Dedifferentiated amniotic fluid mesenchymal stem cell (primary cell): ENCODE measurements at regions not wholly inside any gene's neighbourhood (a gene's known extent, or its start where the extent isn't known, plus 50 kb on each side); places are given as distances from the start of the nearest gene placed in this dataset.

Experiments used
- DNase-seq: peaks from one replicate; pipeline ENCODE4 v3.0.0-alpha.2; 2016; ENCODE audit errors: extremely low spot score

DNA sequence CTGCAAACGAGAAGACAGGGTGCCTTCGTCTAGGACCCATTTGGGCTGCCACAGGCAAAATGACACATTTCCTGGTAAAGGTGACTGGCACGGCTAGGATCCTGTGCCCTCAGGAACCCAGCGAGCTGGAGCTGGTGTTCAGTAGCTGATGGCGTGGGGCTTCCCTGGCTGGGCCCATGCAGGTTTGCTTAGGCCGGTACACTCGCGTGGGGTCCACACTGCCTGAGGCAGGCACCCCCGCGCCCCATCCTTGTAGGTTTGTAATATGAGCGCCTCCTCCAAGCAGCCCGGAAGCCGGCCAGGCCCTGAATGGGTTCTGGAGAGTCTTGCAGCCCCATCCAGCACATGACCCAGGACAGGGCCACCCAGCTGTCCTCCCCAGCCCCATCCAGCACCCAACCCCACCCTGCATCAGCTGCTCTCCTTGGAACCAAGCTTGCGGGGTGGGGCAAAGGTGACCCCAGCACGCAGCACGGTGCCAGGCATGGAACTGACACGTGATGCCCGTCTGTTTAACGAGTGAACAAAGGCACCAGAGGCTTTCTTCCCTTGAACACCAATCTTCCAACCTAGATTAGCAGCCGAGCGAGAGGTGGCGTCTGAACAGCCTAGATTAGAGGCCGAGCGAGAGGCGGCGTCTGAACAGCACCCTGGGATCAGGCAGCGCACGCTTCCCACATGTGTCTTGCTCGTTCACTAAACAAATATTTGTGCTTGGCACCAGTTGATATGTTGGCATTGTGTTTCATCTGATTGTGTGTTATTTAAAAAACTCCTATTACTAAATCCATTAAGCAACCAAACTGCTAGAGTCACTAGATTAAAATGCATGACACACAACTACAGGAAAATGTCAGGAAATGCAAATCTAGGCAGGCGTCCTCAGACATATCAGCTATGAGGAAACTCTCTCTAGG, 112.1 kb downstream of the DLL1 start:
- DNase-seq: peak; percentile 28

DNA sequence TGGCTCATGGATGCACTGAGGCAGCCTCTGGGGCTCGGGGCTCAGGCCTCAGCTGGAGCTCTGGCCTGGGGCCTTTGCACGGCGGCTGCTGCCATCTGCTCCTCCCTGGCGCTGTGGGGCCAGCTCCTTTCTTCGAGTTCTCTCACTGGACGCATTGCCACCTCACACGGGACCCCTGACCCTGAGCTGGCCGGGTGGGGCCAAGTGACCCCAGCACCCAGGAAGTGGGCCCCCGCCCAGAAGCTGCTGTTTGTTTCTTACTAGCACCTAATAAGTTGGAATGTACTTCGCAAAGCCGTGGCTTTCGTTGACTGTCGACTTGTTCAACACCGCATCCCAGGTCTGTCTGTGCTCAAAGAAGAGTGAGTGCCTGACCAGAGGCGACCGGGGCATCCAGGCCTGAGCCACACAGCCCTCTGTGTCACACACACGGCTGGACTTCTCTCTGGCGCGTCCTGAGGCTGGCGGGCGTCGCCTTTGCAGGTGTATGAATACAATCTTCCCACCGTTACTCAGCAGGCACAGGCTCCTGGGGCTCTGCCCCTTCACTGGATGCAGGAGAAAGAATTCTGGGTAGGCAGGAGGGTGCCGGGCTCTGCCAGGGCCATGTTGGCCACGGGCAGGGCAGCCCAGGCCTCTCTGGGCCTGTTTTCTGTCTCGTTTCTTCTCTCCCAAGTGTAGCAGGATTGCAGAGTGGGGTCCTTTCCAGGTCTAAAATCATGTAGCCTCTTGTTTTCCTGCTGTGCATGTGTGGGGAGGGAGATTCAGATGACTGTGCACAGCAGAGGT, 112.9 kb downstream of the DLL1 start:
- DNase-seq: no peak

DNA sequence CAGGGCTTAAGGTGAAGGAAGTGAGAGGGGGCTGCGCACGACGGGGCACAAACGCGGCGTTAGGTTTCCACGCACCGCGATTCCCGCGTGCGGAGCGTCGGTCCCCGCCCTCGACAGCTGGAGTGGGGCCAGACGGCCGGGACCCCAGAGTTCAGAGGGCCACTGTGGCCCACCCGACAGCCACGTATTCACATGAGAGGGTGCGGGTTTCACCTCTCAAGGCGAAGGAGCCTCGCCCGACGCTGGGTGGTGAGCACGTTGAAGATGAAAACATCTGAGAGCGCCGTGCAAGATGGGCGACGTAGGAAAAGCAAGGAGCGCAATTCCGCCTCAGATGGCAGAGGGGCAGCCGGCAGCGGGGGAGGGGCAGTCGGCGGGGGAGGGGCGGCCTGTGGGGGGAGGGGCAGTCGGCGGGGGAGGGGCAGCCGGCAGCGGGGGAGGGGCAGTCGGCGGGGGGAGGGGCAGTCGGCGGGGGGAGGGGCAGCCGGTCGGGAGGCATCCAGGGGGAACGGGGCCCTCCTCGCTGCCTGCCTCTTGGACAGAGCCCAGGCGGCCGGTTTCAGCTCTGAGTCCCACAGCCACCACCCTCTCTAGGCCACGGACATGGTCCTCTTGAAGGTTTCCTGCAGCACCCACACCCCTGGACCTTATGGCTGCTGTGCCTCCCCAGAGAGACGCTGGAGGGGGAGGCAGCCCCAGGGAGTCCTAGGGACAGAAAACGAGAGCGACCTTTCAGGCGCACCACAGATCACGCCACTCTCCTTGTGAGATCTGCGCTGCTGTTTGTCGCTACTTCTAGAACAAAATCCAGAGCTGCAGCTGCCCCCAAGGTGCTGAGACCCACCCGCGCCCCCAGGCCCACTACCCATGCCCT, 113.7 kb downstream of the DLL1 start:
- DNase-seq: no peak

DNA sequence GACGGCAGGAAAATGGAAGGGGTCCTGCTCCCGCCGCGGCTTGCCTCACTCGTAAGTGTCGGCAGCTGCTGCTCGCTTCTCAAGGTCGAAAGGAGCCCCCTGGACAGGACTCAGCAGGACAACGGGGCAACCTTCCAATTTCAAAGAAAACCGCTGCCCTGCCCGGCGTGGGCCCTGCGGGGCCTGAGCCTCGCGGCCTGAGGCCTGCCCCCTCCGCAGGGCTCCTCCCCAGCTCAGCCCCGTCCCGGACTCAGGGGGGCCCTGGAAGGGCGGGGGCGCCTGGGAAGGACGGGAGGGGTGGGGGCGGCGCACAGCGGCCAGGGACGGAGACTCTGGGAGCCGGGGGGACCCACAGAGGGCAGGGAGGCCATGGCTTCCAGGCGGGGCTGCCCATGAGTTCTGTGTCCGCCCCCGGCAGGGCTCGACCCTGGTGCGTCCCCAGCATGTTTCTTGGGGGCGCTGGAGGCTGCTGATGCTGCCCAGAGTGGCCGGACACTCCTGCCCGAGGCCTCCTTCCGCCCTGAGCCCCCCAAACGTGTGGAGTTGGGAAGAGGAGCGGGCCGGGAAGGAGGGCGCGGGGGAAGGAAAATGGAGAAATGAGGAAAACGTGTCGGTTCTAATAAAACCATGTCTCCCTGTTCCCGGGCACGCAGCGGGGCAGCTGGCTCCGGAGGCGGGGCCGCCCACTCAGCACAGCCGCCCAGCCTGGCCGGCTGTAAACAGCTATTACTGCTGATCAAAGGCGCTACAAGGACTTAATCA, 114.6 kb downstream of the DLL1 start:
- no peak for DNase-seq

DNA sequence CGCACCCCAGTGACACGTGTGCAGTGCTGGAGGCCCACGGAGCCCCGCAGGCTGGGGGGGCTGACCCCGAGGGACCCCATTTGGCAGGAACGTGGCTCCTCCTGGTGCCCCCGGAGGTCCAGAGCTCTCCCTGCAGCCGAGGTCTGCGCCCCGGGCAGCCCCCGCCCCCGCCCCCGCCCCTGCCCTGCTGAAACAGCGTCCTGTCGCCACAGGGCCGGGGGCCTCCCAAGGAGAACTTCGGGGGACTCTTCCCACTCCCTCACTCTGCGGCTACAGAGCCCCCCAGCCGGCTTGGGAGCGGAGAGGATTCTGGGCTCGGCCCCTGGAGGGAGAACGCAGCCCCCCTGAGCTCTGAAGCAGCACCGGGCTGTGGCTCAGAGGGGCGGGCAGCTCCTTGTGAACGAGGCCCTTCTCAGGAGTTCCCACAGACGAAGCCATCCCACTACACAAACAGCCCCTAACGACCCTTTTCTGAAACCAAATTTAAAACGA, 115.2 kb downstream of the DLL1 start:
- DNase-seq: no peak

DNA sequence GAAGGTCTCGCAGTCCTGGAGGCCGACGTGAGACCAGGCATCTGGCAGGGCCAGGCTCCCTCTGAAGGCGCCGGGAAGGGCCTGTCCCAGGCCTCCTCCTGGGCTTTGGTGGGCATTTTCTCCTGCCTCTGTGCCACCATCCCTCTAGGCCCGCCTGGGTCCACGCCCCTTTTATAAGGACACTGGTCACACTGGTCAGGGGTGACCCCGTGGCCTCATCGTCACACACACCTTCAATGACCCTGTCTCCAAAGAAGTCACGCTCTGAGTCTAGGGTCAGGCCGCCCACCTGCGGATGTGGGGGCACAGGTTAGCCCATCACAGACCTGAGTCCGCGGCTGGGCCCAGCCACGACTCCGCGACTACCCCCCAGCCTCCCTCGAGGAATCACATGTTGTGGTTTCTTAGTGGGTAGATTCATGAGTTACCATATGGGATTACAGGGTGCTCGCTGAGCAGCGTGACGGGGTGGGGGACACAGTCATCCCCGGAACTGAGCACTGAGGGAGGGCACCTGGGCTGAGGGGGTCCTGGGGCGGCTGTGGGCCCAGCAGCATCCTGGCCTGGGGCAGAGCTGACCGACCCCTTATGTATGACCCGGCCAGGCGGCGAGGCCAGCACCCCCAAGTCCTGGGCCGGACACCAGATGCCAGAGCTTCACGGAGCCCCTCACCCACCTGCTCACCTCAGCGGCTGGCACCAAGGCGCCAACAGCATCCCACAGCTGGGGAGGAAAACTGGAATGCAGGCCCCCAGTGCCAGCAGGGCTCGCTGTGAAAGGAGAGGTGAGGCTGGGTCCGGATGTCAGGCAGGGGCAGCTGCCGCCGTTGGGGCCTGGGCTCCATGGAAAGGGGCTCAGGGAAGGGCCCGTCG, 115.9 kb downstream of the DLL1 start:
- no peak for DNase-seq

DNA sequence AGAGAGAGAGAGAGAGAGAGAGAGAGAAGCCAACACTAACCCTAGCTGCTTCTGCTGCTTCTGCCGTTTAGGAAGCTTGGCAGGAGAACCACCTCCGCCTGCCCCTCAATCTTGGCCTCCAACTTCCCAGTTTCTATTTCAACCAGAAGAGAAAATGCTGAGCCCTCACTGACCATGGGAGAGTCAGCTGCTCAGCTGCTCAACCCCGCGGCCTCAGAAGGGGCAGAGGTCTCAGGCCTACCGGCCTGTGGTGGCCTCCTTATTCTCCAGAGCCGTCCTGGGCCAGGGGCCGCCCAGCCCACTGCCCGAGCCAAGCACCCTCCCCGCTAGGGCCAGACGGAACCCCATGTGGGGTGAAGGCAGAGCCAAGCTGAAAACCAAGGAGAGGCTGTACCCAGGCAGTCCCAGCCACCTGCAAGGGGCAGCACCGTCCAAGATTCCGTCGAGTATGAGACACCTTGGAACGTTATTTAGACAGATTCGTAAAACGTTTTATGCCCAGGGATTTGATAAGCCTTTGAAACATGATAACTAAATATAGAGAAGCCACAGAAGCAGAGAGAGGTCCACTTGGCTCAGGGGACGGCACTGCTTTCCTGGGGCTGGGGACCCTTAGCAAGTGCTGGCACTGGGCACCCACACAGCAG, 116.6 kb downstream of the DLL1 start:
- no peak for DNase-seq

DNA sequence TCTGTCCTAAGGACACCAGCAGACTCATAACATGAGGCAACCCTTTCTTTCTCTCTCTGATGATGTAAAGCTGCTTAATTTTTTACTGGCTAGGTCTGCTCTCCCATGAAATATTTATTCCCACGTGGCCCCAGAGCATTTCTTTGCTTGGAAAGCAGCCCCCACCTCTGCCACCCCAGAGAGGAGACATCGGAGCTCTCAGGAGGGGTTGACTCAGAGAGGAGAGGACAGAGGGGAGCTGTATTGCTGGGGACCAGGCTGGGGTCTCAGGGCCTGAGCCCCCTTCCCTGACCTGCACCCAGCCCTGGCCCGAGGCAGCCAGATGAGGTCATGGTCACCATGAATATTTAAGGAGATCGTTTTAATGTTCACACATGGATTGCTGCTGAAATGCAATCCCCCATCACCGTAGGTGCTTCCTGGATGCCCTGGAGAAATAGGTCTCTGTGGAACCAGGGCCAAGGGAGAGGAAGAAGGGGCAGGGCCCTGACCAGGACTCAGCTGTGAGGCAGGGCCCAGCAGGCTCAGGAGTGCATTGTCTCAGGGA, 117.5 kb downstream of the DLL1 start:
- no peak for DNase-seq

DNA sequence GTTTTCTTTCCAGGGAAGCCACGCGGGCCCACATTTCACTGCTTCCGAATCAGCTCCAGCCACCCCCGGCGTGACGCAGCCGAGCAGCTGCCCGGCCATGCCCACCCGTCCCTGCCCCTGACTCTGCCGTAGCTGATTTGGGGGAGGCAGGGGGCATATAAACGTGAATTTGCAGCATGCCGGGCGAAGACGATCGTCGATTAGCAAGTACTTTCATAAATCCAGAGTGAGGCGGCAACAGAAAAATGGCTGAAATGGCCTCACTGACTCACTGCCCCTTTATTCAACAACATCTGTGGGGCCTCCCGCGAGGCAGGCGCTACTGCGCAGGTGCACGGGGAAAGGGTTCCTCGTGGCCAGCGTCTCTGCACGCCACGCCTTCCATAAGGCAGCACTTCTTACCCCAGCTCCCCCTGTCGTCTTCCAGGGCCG, 118.0 kb downstream of the DLL1 start:
- DNase-seq: no peak

DNA sequence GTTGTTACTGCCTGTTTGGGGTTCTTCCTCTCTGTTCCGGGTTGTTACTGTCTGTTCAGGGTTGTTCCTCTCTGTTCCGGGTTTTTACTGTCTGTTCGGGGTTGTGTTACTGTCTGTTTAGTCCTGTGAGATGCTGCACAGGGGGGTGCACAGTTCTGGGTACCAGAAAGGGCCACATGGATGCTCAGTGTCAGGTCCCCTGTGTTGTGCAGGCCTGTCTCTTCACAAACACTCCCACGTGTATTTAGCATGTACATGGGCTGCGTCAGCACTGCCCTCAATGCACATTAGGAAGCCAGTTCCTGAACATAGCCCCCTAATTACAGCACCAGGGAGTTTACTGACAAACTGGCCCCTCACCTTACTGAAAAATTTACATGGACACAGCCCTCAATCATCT, 118.5 kb downstream of the DLL1 start:
- DNase-seq: no peak

DNA sequence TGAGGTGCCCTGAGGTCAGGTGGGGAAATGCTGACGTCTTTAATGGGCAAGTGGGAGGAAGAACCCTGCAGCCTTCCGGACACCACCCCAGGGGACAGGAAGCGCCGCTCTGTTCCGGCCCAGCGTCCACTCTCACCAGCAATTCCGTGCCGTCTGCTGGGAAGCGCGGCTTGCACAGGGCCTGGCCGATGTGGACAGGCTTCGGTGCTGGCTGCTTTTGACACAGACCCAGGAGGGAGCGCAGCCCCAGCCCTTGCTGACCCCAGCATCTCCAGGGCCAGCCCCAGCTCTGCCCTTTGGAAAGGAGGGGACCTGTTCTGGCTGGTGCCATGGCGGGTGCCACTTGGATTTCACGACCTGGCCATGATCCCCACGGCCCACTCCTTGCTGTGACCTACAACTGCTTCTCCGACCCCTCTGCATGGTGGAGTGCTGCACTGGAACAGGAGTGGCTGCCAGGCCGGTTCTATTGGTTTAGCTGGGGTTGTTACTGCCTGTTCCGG, 123.2 kb downstream of the DLL1 start:
- no peak for DNase-seq

DNA sequence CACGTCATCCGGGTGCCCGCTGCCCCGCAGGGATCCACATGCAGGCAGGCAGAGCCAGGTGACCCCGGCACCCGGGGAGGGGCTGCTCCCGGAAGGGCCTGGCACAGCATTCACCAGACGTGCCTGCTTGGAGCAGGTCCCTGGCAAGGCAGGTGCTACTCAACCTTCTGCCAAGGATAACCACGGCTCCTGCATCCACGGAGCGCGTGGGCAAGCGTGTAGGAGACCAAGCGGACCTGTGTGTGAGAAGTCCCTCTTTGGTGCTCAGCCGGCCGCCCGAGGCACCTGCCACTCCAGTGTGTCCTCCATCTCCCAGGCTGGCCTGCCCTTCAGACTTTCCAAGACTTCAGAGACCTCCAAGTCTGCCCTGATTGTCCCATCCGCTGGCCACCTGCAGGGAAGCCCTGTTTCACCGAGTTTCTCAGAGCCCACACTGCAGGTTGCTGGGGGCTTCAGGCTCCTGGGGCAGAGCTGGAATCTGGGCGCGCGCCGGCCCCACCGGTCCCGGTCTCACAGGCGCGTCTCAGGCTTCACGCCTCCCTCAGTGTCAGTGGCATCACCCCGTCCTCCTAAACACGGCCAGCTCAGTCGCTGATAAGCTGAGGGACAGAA, 124.3 kb downstream of the DLL1 start:
- DNase-seq: no peak

DNA sequence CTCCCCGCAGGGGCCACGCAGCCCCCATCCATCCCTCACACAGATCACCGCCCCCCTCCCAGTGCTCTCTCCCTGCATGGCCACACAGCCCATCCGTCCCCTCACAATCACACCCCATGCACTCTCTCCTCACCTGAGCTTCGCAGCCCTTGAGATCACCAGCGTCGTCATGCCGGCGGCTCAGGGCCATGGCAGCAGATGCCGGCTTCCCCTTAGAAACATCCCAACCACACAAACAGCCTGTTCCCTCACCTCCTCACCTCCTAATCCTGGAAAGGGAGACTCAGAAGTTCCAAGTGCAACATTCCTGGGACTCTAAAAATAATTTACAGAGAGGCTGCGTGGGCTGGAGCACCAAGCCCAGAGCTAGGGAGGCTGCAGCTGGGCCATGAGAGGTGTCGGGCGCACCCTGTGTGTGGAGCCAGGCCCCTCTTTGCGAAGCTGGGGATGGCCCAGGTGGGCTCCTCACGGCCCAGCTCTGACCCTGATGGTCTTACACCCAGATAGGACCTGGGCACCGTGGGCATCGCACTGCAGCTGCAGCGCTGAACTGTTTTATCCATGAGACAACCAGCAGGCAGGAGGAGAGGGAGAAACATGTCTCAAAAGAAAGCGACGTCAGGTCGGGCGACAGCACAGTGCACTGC, 125.3 kb downstream of the DLL1 start:
- DNase-seq: no peak

DNA sequence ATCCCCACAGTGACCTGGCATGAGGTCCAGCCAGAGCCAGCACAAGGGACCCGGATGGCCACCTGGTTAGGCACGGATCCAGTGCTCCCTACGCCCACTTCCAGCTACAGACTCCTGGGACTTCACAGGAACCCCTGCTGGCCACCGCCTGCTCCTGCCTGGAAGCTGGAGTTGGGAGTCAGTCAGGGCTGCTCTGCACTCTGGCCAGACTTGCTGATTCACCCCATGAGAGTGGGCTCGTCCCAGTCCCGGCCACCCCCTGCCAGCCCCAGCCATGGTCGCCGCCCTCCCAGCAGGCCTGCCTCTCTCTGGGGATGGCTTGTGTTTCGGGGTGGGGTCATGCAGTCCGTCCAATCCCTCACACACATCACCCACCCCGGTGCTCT, 125.8 kb downstream of the DLL1 start:
- no peak for DNase-seq

DNA sequence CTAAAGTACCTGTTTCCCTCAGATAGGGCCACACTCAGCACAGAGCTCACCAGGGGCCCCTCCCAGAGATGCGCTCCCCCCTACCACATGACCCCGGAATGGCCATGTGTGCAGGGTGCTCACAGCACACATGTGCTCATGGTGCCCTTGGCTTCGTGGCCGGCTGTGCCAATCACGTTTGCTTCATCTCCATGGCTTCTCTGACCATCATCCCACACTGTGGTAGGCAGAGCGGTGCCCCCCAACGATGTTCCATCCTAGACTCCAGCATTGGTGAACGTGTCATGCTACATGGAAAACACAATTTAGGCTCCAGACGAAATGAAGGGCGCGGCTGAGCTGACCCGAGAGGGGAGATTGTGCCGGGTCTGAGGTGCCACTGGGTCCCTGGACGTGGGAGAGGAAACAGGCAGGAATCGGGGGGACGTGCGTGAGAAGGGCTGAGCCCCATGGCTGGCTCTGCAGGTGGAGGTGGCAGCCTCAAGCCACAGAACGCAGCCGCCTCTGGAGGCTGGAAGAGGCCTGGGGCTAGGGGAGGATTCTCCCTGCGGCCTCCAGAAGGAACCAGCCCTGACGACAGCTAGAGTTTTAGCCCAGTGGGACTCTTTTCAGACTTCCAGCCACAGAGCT, 126.5 kb downstream of the DLL1 start:
- DNase-seq: no peak

DNA sequence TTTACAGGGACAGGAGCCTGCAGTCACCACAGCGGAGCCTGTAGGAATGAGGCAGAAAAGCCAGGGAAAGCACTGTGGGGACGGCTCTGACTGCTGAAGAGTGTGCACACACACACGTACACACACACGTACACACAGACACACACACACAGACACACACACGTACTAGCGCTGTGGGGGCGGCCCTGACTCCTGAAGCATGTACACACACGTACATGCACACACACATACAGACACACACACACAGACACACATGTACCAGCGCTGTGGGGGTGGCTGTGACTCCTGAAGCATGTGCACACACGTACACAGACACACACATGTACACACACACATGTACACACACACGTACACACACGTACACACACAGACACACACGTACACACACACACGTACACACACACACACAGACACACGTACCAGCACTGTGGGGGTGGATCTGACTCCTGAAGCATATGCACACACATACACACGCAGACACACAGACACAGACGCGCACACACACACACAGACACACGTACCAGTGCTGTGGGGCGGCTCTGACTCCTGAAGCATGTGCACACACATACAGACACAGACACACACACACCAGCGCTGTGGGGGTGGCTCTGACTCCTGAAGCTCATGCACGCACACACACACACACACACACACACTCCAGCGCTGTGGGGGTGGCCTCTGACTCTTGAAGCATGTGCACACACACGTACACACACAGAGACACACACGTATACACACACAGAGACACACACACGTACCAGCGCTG, 127.3 kb downstream of the DLL1 start:
- DNase-seq: no peak
